ENCODE measurements at regions not wholly inside any gene's neighbourhood (a gene's known extent, or its start where the extent isn't known, plus 50 kb on each side); places are given as distances from the start of the nearest gene placed in this dataset.

DNA sequence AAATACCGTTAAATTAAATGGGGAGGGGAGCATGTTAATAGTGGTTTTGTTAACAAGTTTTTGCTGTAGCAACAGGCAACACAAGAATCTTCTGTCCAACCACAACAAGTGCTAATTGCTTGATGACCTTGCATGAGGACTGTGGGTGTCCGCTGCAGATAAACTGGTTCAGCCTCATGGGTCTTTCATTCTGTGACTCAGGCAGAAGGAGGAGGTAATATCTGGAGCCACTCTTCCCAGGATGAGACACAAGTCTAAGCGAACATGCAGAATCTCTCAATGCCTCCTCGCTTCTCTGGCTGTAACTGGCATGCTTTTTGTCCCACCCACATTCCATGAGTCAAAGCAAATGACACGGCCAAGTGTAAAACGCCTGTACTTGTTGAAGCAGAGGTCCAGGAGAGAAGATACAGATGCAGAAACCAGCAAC lies 56.6 kb upstream of the MYO16 start:
- no peaks in the 10 kb centered on the region; the same call in 1 of the 2 replicates for H3K27me3 Mint-ChIP-seq (ENCODE audit: insufficient read depth)
- TF ChIP-seq, protein P1, sequence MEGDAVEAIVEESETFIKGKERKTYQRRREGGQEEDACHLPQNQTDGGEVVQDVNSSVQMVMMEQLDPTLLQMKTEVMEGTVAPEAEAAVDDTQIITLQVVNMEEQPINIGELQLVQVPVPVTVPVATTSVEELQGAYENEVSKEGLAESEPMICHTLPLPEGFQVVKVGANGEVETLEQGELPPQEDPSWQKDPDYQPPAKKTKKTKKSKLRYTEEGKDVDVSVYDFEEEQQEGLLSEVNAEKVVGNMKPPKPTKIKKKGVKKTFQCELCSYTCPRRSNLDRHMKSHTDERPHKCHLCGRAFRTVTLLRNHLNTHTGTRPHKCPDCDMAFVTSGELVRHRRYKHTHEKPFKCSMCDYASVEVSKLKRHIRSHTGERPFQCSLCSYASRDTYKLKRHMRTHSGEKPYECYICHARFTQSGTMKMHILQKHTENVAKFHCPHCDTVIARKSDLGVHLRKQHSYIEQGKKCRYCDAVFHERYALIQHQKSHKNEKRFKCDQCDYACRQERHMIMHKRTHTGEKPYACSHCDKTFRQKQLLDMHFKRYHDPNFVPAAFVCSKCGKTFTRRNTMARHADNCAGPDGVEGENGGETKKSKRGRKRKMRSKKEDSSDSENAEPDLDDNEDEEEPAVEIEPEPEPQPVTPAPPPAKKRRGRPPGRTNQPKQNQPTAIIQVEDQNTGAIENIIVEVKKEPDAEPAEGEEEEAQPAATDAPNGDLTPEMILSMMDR (IDR thresholded peaks at IDR 0.05), result no peak
- H3K36me3 Mint-ChIP-seq (ENCODE audit: low read depth), result no peaks in the 10 kb centered on the region
- no peak for DNase-seq
- no peak overlapping the region for H3K4me3 Mint-ChIP-seq
- peaks cover 32% of the 10 kb centered on the region for H3K9me3 Mint-ChIP-seq
- H3K27ac Mint-ChIP-seq, result no peak overlapping the region
- H3K4me1 Mint-ChIP-seq (ENCODE audit: low read depth), result no peaks in the 10 kb centered on the region

DNA sequence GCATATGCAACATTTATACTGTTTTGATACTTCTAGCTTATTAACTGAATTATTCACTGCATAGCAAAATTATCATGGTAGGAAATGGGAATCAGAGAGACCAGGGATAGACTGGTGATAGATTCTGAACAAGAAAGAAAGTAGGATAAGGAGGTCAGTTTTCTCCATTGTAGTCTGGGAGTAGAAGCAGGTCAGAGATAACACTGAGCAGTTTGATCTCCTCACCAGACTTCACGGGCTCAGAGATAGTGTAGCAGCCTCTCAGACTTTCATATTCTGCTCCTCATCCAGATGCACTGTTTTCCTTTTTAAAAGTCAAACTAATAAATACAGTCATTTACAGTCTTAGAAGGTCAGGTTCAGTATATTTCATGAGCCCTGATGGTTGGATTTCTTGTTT lies 56.0 kb upstream of the MYO16 start:
- no peak for DNase-seq
- Mint-ChIP-seq H3K4me1 (ENCODE audit: low read depth) (no peaks in the 10 kb centered on the region), H3K27ac (no peak overlapping the region), H3K36me3 (ENCODE audit: low read depth) (no peaks in the 10 kb centered on the region), H3K27me3 (ENCODE audit: insufficient read depth) (no peaks in the 10 kb centered on the region; the same call in 1 of the 2 replicates), H3K4me3 (no peak overlapping the region), H3K9me3 (peaks cover 34% of the 10 kb centered on the region)
- TF ChIP-seq, protein P1 (IDR thresholded peaks at IDR 0.05), result no peak

DNA sequence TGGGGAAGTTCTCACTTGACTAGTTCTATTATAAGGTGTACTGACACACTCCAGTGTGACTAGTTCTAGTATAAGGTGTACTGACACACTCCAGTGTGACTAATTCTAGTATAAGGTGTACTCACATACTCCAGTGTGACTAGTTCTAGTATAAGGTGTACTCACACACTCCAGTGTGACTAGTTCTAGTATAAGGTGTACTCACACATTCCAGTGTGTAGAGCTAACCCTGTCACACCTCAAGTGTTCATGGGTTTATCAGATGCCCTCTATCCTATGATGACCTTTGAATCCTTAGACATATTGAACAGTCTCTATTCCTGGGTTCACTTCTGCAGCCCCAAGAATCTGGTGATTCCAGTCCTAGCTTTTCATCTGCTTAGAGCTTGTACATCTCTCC lies 54.6 kb upstream of the MYO16 start:
- H3K27ac Mint-ChIP-seq, result no peak overlapping the region
- H3K27me3 Mint-ChIP-seq (ENCODE audit: insufficient read depth), result no peaks in the 10 kb centered on the region; the same call in 1 of the 2 replicates
- TF ChIP-seq, protein P1 (IDR thresholded peaks at IDR 0.05), result no peak
- no peak for DNase-seq
- no peaks in the 10 kb centered on the region for H3K36me3 Mint-ChIP-seq (ENCODE audit: low read depth)
- H3K4me3 Mint-ChIP-seq, result no peak overlapping the region
- H3K9me3 Mint-ChIP-seq, result peaks cover 36% of the 10 kb centered on the region
- H3K4me1 Mint-ChIP-seq (ENCODE audit: low read depth), result no peaks in the 10 kb centered on the region

DNA sequence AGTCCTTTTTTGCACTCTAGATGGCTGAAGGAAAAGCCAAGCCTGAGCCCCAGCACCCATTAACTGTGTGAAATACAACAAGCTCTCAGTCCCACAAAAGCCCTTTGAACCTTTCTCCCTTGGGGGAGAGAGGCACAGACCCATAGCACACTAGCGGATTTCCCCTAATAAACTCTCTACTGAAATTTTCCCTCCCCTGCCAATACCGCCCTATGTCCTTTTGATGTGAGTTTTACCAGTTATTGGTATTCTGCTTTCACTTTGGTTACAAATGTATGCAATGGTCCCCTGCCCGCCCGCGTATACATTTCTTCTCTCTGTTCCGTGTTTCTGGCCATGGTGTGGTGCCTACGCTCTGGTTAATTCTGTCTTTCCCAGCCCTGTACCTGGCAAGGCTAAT lies 54.0 kb upstream of the MYO16 start:
- Mint-ChIP-seq H3K4me3 (no peak overlapping the region), H3K27me3 (ENCODE audit: insufficient read depth) (no peaks in the 10 kb centered on the region; the same call in 1 of the 2 replicates), H3K9me3 (peaks cover 32% of the 10 kb centered on the region), H3K4me1 (ENCODE audit: low read depth) (no peaks in the 10 kb centered on the region), H3K27ac (no peak overlapping the region), H3K36me3 (ENCODE audit: low read depth) (no peaks in the 10 kb centered on the region)
- TF ChIP-seq, protein P1 (IDR thresholded peaks at IDR 0.05), result no peak
- no peak for DNase-seq

Data from HFFc6 (cell line).